8988T (cell line): ENCODE measurements at regions not wholly inside any gene's neighbourhood (a gene's known extent, or its start where the extent isn't known, plus 50 kb on each side); places are given as distances from the start of the nearest gene placed in this dataset.
"Not testable (repeated sequence)": the region's sequence is repeated elsewhere in the genome, so short reads cannot be mapped to it uniquely, and the experiment has no call there.

Experiments
- DNase-seq: peaks from one replicate; pipeline ENCODE4 v3.0.0; 2011

DNA sequence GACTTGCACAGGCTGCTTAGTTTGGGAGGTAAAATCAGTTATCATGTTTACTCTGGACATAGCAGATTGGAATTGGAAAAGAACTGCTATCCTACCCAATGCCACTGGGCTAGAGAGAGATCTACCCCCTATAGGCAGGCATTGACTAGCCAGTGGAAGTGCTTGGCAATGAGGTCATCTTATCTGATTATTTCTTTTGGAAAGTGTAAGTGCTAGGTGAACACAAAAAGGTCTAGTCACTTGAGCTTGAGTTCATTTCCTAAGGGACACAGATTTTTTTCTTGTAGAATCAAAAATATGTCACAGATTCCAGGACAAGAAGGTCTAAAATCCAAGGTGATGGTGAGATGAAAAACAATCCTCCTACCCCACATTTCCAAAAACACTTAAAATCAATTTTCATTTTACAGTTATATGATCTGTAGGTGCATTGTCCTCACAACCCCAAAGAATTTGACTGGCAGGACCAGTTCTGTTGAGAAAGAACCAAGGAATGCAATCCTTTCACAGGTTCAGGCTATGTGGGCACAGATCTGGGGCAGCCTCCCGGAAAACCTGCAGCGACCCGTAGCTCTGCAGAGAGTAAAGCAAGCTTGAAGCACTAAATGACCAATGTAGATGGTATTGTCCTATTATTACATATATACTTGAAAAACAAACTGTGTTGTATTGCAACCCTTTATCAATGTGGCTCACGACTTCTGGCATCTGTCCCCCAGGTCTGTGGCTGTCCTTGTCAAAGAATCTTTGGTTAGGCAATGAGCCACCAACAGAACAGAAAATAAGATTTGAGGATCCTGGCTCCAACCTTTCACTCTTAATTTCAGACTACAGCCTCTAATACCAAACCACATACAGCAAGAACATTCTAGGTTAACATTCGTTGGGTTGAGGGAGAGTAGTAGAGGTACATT is 67.3 kb upstream of the ADTRP start:
- DNase-seq = no peak

GRCh38 chr6:11842795-11843194 is 64.2 kb upstream of the ADTRP start:
- DNase-seq = not testable (repeated sequence)

- DNase-seq = no peak
Measured at GRCh38 chr6:11835065-11835464, 56.5 kb upstream of the ADTRP start.

- DNase-seq = no peak
Measured at GRCh38 chr6:11833626-11834592, 55.3 kb upstream of the ADTRP start.

DNA sequence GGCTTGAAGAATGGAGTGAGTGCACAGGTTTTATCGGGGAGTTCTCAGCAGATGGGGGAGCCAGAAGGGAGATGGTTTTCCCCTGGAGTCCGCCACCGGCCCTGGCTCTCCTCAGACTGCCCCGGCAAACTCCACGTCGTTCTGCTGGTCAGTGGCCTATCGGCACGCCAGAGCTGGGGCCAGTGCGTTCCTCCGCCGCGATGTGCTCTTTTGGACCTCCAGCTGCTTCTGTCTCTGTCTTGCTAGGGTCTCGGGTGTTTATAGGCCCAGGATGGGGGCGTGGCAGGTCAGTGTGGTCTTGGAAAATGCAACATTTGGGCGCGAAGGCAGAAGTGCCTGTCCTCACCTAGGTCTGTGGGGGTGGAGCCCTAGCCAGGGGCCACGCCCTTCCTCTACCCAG is 53.0 kb upstream of the ADTRP start:
- DNase-seq = no peak

DNA sequence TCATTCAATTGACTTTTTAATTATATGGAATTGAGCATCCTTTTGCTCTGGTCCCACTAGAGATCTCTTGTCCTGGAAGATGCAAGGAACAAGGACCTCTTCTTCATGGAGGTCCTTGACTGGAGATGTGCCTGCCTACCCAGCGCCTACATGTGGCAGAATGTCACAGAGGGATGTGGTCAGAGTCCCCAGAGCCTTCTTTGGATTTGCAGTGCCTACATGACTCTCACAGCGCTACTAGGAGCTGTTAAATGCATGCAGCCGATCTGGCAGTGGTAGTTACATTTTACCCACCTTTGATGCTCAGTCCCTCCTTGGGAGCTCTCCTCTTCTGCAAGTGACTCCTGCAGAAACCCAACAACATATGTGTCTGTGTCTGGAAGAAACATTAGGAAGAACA is 51.9 kb upstream of the ADTRP start:
- no peak for DNase-seq

DNA sequence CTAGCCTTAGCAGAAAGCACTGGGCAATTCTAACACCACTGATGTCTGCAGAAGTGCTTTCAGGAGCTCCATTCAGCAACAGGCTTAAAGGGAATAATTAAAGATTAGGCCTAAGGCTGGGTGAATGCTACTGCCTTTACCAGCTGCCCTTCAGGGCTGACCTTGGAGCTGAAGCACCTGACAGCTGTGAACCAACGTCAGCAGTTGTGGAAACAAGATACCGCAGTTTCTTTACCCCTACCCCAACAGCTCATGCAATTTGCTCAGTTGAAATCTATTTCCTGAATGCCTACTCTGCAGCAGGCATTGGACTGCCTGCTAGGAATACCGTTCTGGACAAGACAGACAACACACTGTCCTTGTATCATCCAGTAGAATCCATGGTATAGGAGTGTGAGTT is 51.5 kb upstream of the ADTRP start:
- DNase-seq = no peak

GRCh38 chr6:11828262-11828870 is 49.8 kb upstream of the ADTRP start:
- DNase-seq = no peak
